H1 (cell line): ENCODE measurements at regions not wholly inside any gene's neighbourhood (a gene's known extent, or its start where the extent isn't known, plus 50 kb on each side); places are given as distances from the start of the nearest gene placed in this dataset.
"Not testable (repeated sequence)": the region's sequence is repeated elsewhere in the genome, so short reads cannot be mapped to it uniquely, and the experiment has no call there.

Experiments
- CTCF ChIA-PET: fragments of 300-600 bp; sonication (Branson Sonifier 250); formaldehyde crosslinking; loops from one replicate; lab custom pipeline; 2021; ENCODE audit not compliant: partially characterized antibody; lab: Charles Lee
- POLR2A ChIA-PET: fragments of 300-600 bp; sonication (Branson Sonifier 250); formaldehyde crosslinking; loops from one replicate; lab custom pipeline; 2021; ENCODE audit warnings: inconsistent platforms; ENCODE audit not compliant: partially characterized antibody; lab: Charles Lee
- DNase-seq, 2 experiments: peaks; one replicate each; pipeline versions ENCODE4 v3.0.0 to v3.0.0-alpha.2; 2010 to 2022; ENCODE audit warnings: low spot score in 2 of 2, low read depth in 1 of 2, mixed read lengths in 1 of 2
- FAIRE-seq: peaks from 2 replicates; lab custom pipeline; 2011; peaks lifted over from hg19 to GRCh38; lab: Jason Lieb, UNC
- H2AFZ ChIP-seq: 2 replicates; pipeline ENCODE4 v1.8.1; 2012; ENCODE audit warnings: low read length, inconsistent platforms
- H2AK5ac ChIP-seq: 2 replicates; pipeline ENCODE4 v1.6.1; 2013; ENCODE audit warnings: low read depth, low read length
- H2BK120ac ChIP-seq: replicated peaks from 2 replicates; pipeline ENCODE3; 2013; ENCODE audit warnings: low read depth, low read length, inconsistent platforms
- H2BK12ac ChIP-seq: 2 replicates; pipeline ENCODE4 v1.6.1; 2013; ENCODE audit warnings: low read depth, low read length
- H2BK15ac ChIP-seq: 2 replicates; pipeline ENCODE4 v1.6.1; 2013; ENCODE audit warnings: low read length
- H2BK20ac ChIP-seq: 2 replicates; pipeline ENCODE4 v1.6.1; 2013; ENCODE audit warnings: low read length
- H2BK5ac ChIP-seq: 2 replicates; pipeline ENCODE4 v1.6.1; 2013; ENCODE audit warnings: low read depth, low read length
- H3K14ac ChIP-seq: 2 replicates; pipeline ENCODE4 v1.6.1; 2013; ENCODE audit warnings: inconsistent platforms; ENCODE audit not compliant: insufficient read length
- H3K18ac ChIP-seq: 2 replicates; pipeline ENCODE4 v1.6.1; 2013; ENCODE audit warnings: low read length; ENCODE audit errors: extremely low read depth
- H3K23ac ChIP-seq: 2 replicates; pipeline ENCODE4 v1.6.1; 2013; ENCODE audit warnings: inconsistent platforms; ENCODE audit not compliant: insufficient read length
- H3K23me2 ChIP-seq: 2 replicates; pipeline ENCODE4 v1.6.1; 2013; ENCODE audit warnings: low read depth, low read length
- H3K27ac ChIP-seq: 2 replicates; pipeline ENCODE4 v1.6.1; 2011; ENCODE audit warnings: low read depth, low read length, inconsistent platforms
- H3K27me3 ChIP-seq, 4 experiments: replicated peaks in 1 of 4; 1 replicate in 1 of 4; 2 replicates in 3 of 4; pipeline versions ENCODE4 v1.6.1 to v1.8.1; 2011 to 2013; ENCODE audit warnings: low read length in 3 of 4, mild to moderate bottlenecking in 3 of 4, inconsistent platforms in 2 of 4, mixed read lengths in 2 of 4, moderate library complexity in 1 of 4; ENCODE audit not compliant: control insufficient read depth in 3 of 4, insufficient read depth in 3 of 4; ENCODE audit errors: extremely low read depth in 1 of 4
- H3K36me3 ChIP-seq, 4 experiments: 2 replicates each; pipeline versions ENCODE4 v1.6.1 to v1.8.1; 2011 to 2013; ENCODE audit warnings: mild to moderate bottlenecking in 4 of 4, low read length in 3 of 4, moderate library complexity in 2 of 4, control low read depth in 1 of 4, inconsistent platforms in 1 of 4; ENCODE audit not compliant: insufficient read depth in 4 of 4, control insufficient read depth in 2 of 4
- H3K4ac ChIP-seq: replicated peaks from 2 replicates; pipeline ENCODE3; 2013; ENCODE audit warnings: low read length, low read depth, mixed read lengths, inconsistent platforms; ENCODE audit not compliant: insufficient read length
- H3K4me1 ChIP-seq, 4 experiments: replicated peaks in 1 of 4; 1 replicate in 1 of 4; 2 replicates in 3 of 4; pipeline versions ENCODE4 v1.6.1 to v1.8.1; 2011 to 2013; ENCODE audit warnings: low read length in 3 of 4, inconsistent platforms in 2 of 4, mixed read lengths in 1 of 4; ENCODE audit not compliant: insufficient read depth in 4 of 4, control insufficient read depth in 3 of 4
- H3K4me2 ChIP-seq, 2 experiments: 2 replicates each; pipeline versions ENCODE4 v1.6.1 to v1.8.1; 2011 to 2013; ENCODE audit warnings: low read depth in 2 of 2, low read length in 2 of 2, control low read depth in 1 of 2, inconsistent platforms in 1 of 2, mild to moderate bottlenecking in 1 of 2; ENCODE audit not compliant: insufficient read depth in 1 of 2
- H3K4me3 ChIP-seq, 4 experiments: fragments of 200-600, 300-600 bp in 1 of 4; sonication (generic), shearing (Covaris generic), sonication (Bioruptor Twin) in 1 of 4; 2 replicates each; pipeline versions ENCODE4 v1.5.1 to v1.8.1; 2011 to 2016; ENCODE audit warnings: low read length in 4 of 4, low read depth in 3 of 4, control low read depth in 2 of 4, inconsistent platforms in 2 of 4, mild to moderate bottlenecking in 2 of 4, mixed read lengths in 1 of 4, moderate library complexity in 1 of 4; ENCODE audit not compliant: insufficient read depth in 2 of 4; ENCODE audit errors: extremely low read depth in 1 of 4
- H3K56ac ChIP-seq: replicated peaks from 2 replicates; pipeline ENCODE3; 2013; ENCODE audit warnings: low read depth, mild to moderate bottlenecking, mixed read lengths, low read length, inconsistent platforms; ENCODE audit not compliant: insufficient read length
- H3K79me1 ChIP-seq: 2 replicates; pipeline ENCODE4 v1.6.1; 2013; ENCODE audit warnings: low read depth, low read length, control low read depth
- H3K79me2 ChIP-seq, 2 experiments: 2 replicates each; pipeline versions ENCODE4 v1.6.1 to v1.8.1; 2012 to 2013; ENCODE audit warnings: low read length in 2 of 2, mild to moderate bottlenecking in 2 of 2, inconsistent platforms in 1 of 2; ENCODE audit not compliant: insufficient read depth in 2 of 2, control insufficient read depth in 1 of 2
- H3K9ac ChIP-seq, 4 experiments: replicated peaks in 1 of 4; 1 replicate in 1 of 4; 2 replicates in 3 of 4; pipeline versions ENCODE4 v1.6.1 to v1.8.1; 2011 to 2013; ENCODE audit warnings: low read depth in 3 of 4, low read length in 3 of 4, control low read depth in 2 of 4, mild to moderate bottlenecking in 2 of 4, moderate library complexity in 2 of 4, inconsistent platforms in 1 of 4; ENCODE audit errors: extremely low read depth in 1 of 4
- H3K9me3 ChIP-seq, 2 experiments: 2 replicates each; pipeline versions ENCODE4 v1.6.1 to v1.8.1; 2012 to 2013; ENCODE audit warnings: mild to moderate bottlenecking in 2 of 2, moderate library complexity in 2 of 2, control low read depth in 1 of 2, inconsistent platforms in 1 of 2, low read depth in 1 of 2, low read length in 1 of 2, mixed read lengths in 1 of 2; ENCODE audit not compliant: insufficient read depth in 2 of 2
- H4K20me1 ChIP-seq, 2 experiments: replicated peaks in 1 of 2; 2 replicates each; pipeline versions ENCODE3 to v1.8.1; 2011 to 2013; ENCODE audit warnings: inconsistent platforms in 2 of 2, low read length in 2 of 2, mild to moderate bottlenecking in 1 of 2; ENCODE audit not compliant: insufficient read depth in 2 of 2, control insufficient read depth in 1 of 2
- H4K5ac ChIP-seq: 2 replicates; pipeline ENCODE4 v1.6.1; 2013; ENCODE audit warnings: low read length, low read depth, mixed read lengths, inconsistent platforms; ENCODE audit not compliant: insufficient read length
- H4K8ac ChIP-seq: 2 replicates; pipeline ENCODE4 v1.8.0; 2013; ENCODE audit warnings: mild to moderate bottlenecking, moderate library complexity, low read length, inconsistent platforms; ENCODE audit not compliant: insufficient read depth; ENCODE audit errors: extremely low read depth
- H4K91ac ChIP-seq: replicated peaks from 2 replicates; pipeline ENCODE3; 2013; ENCODE audit warnings: low read length, mixed read lengths, inconsistent platforms; ENCODE audit not compliant: insufficient read length
- WGBS, 2 experiments: shearing (Covaris generic) in 1 of 2; methylation state at CpG; one replicate each; pipeline versions ENCODE4 v1.1.6 to v1.1.7; 2013 to 2015; ENCODE audit warnings: low lambda C conversion rate in 2 of 2, mixed read lengths in 2 of 2, inconsistent platforms in 1 of 2, low coverage in 1 of 2, missing lambda C conversion rate in 1 of 2; ENCODE audit not compliant: insufficient replicate concordance in 2 of 2, insufficient coverage in 1 of 2, insufficient read length in 1 of 2; ENCODE audit errors: extremely low coverage in 1 of 2, missing lambda C conversion rate in 1 of 2; 5-methylcytosine and 5-hydroxymethylcytosine counted together

DNA sequence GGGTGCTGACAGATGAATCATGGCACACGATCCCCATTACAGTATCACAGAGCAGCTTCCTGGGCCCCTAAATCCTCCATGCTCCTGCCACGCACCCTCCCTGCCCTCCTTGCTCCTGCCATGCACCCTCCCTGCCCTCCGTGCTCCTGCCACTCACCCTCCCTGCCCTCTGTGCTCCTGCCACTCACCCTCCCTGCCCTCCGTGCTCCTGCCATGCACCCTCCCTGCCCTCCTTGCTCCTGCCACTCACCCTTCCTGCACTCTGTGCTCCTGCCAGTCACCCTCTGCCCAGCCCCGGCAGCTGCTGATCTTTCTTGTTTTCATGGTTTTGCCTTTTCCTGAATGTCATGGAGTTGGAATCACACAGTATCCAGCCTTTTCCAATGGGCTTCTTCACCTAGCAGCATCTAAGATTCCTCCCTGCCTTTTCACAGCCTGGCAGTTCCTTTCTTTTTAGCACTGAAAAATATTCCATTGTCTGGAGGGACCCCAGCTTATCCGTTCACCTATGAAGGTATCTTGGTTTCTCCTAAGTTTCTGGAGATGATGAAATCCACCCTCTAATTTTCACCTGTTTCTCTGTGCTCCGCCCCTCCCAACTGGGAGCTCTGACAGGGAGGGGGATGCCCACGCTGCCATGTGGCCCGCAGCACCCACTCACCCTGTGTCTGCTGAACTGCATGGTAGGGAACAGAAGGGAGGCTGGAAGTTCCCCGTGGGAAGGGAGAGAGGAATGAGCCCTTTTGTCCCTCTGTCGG is 142.3 kb downstream of the NPIPB11 start:
- H4K91ac ChIP-seq, H3K4ac ChIP-seq, H3K36me3 ChIP-seq, H3K14ac ChIP-seq, H2BK5ac ChIP-seq, H2BK20ac ChIP-seq, H3K23ac ChIP-seq, H3K4me1 ChIP-seq, H2AFZ ChIP-seq, H2BK15ac ChIP-seq, H3K23me2 ChIP-seq, H4K5ac ChIP-seq, H3K18ac ChIP-seq, FAIRE-seq, POLR2A ChIA-PET, H3K4me3 ChIP-seq, H2AK5ac ChIP-seq, H3K79me1 ChIP-seq, H3K4me2 ChIP-seq, H4K20me1 ChIP-seq, H4K8ac ChIP-seq, H3K9ac ChIP-seq, H3K27me3 ChIP-seq, CTCF ChIA-PET, DNase-seq, H3K56ac ChIP-seq, H3K9me3 ChIP-seq, H2BK120ac ChIP-seq, H3K79me2 ChIP-seq, H2BK12ac ChIP-seq, H3K27ac ChIP-seq: not testable (repeated sequence)
- WGBS, 2 experiments: 94% methylated on average over 8 of the region's 11 CpGs; no CpG with 5 or more reads in 1 of the 2 experiments

- H2AK5ac ChIP-seq, H3K36me3 ChIP-seq, H3K27ac ChIP-seq, H3K4me1 ChIP-seq, H3K9me3 ChIP-seq, H3K14ac ChIP-seq, CTCF ChIA-PET, H3K79me1 ChIP-seq, H2BK120ac ChIP-seq, H3K27me3 ChIP-seq, H2BK5ac ChIP-seq, H3K79me2 ChIP-seq, H2BK12ac ChIP-seq, H4K91ac ChIP-seq, H3K23me2 ChIP-seq, FAIRE-seq, H3K4me2 ChIP-seq, H2BK15ac ChIP-seq, DNase-seq, H3K23ac ChIP-seq, H3K4me3 ChIP-seq, H4K20me1 ChIP-seq, H3K56ac ChIP-seq, H3K18ac ChIP-seq, H3K9ac ChIP-seq, H4K8ac ChIP-seq, H2AFZ ChIP-seq, H2BK20ac ChIP-seq, H3K4ac ChIP-seq, H4K5ac ChIP-seq: not testable (repeated sequence)
- POLR2A ChIA-PET: interaction anchor here (0.6 kb wide), 2 partner anchors 304 to 1109 kb away, joined by 3 read pairs; no protein-coding TSS in a partner anchor
- WGBS, 2 experiments: 86% methylated on average over 7 of the region's 7 CpGs; no CpG with 5 or more reads in 1 of the 2 experiments
Observed at GRCh38 chr16:29262725-29263124, 143.8 kb downstream of the NPIPB11 start.
